Sigmoid colon (tissue), 6 donors: ENCODE measurements at regions not wholly inside any gene's neighbourhood (a gene's known extent, or its start where the extent isn't known, plus 50 kb on each side); places are given as distances from the start of the nearest gene placed in this dataset.
A peak's percentile ranks its signal among the peaks of the same experiment; 100 is the strongest.

Source experiments
- DNase-seq: peaks from one replicate; pipeline ENCODE4 v3.0.0-alpha.2; 2019
- H3K27ac ChIP-seq, 4 donors: fragments of 200-600 bp; sonication (generic); one replicate each; pipeline ENCODE4 v1.5.1; 2016 to 2019; ENCODE audit warnings: mild to moderate bottlenecking in 1 of 4
- H3K27me3 ChIP-seq, 3 donors: fragments of 200-600 bp; sonication (generic); one replicate each; pipeline ENCODE4 v1.5.1; 2019; ENCODE audit warnings: mild to moderate bottlenecking in 1 of 3
- H3K36me3 ChIP-seq, 4 donors: fragments of 200-600 bp; sonication (generic); one replicate each; pipeline ENCODE4 v1.5.1; 2016 to 2019
- H3K4me1 ChIP-seq, 4 donors: fragments of 200-600 bp; sonication (generic); one replicate each; pipeline ENCODE4 v1.5.1; 2017 to 2019
- H3K4me3 ChIP-seq, 4 donors: fragments of 200-600 bp; sonication (generic); one replicate each; pipeline ENCODE4 v1.5.1; 2017 to 2019; ENCODE audit warnings: mild to moderate bottlenecking in 2 of 4, moderate library complexity in 1 of 4
- H3K9me3 ChIP-seq, 4 donors: fragments of 200-600 bp in 3 of 4; sonication (generic) in 3 of 4; one replicate each; pipeline versions ENCODE4 v1.5.1 to v1.6.1; 2013 to 2019
- CTCF ChIP-seq, 4 experiments: fragments of 450-650 bp in 3 of 4; fragments of 200-600 bp in 1 of 4; IDR thresholded peaks; one replicate each; pipeline ENCODE4 v1.5.1; 2016 to 2019; ENCODE audit warnings: antibody characterized with exemption in 4 of 4, mild to moderate bottlenecking in 3 of 4, moderate library complexity in 2 of 4
- EP300 ChIP-seq, 4 donors: sonication (generic); formaldehyde crosslinking; IDR thresholded peaks; one replicate each; pipeline ENCODE4 v1.6.1; 2017; ENCODE audit warnings: antibody characterized with exemption in 4 of 4
- POLR2A ChIP-seq, 2 donors: fragments of 450-650 bp; IDR thresholded peaks; one replicate each; pipeline ENCODE4 v1.6.1; 2016; ENCODE audit warnings: antibody characterized with exemption in 2 of 2, mild to moderate bottlenecking in 2 of 2, moderate library complexity in 2 of 2
- POLR2AphosphoS5 ChIP-seq, 4 donors: sonication (generic); formaldehyde crosslinking; IDR thresholded peaks; one replicate each; pipeline ENCODE4 v1.6.1; 2017; ENCODE audit warnings: antibody characterized with exemption in 4 of 4
- WGBS, 2 donors: extraction: QIAGEN DNeasy Blood & Tissue Kit; methylation state at CpG; one replicate each; pipeline ENCODE4 v1.1.7; 2013; 5-methylcytosine and 5-hydroxymethylcytosine counted together
- intact Hi-C: fragments of 100-400 bp; cut with DNase I; formaldehyde crosslinking; loops from one replicate; pipeline ENCODE4 v1.15.1; 2023
- donor health status: healthy with polysubstance abuse.
- donor health status: healthy.

- no peak overlapping the region for H3K4me3 ChIP-seq
- intact Hi-C loops = no loop called here
- 27 to 49% methylated on average over 1 of the region's 1 CpG for WGBS, 2 donors
- TF ChIP-seq POLR2AphosphoS5 (IDR thresholded peaks at IDR 0.05) (no peak), EP300 (IDR thresholded peaks at IDR 0.05) (no peak), POLR2A (IDR thresholded peaks at IDR 0.05) (no peak), CTCF (IDR thresholded peaks at IDR 0.05) (no peak)
- H3K36me3 ChIP-seq = no peaks in the 10 kb centered on the region
- no peaks in the 10 kb centered on the region for H3K27me3 ChIP-seq
- no peak for DNase-seq
- H3K4me1 ChIP-seq = no peaks in the 10 kb centered on the region
- no peak overlapping the region for H3K27ac ChIP-seq
- H3K9me3 ChIP-seq = peaks cover 0 to 2% (median 0%) of the 10 kb centered on the region in 4 donors
Measured at GRCh38 chr11:42727879-42728278, 583.9 kb upstream of the API5 start.

GRCh38 chr11:42762348-42762747 is 549.4 kb upstream of the API5 start:
- Histone ChIP-seq H3K27ac (no peak overlapping the region), H3K27me3 (no peaks in the 10 kb centered on the region), H3K36me3 (no peaks in the 10 kb centered on the region), H3K4me3 (no peak overlapping the region), H3K4me1 (no peaks in the 10 kb centered on the region), H3K9me3 (no peaks in the 10 kb centered on the region)
- intact Hi-C loops = no loop called here
- 73 to 79% methylated on average over 1 of the region's 1 CpG for WGBS, 2 donors
- DNase-seq = no peak
- no peak for TF ChIP-seq CTCF (IDR thresholded peaks at IDR 0.05)

GRCh38 chr11:42764936-42765335 is 546.9 kb upstream of the API5 start:
- no peaks in the 10 kb centered on the region for H3K9me3 ChIP-seq
- intact Hi-C loops = loop anchor here (5.0 kb wide), 1 partner anchor 512 kb away; no protein-coding TSS in a partner anchor
- 93 to 96% methylated on average over 2 of the region's 2 CpGs for WGBS, 2 donors
- TF ChIP-seq CTCF (IDR thresholded peaks at IDR 0.05) (no peak), POLR2A (IDR thresholded peaks at IDR 0.05) (no peak), EP300 (IDR thresholded peaks at IDR 0.05) (no peak), POLR2AphosphoS5 (IDR thresholded peaks at IDR 0.05) (no peak)
- no peak overlapping the region for H3K4me3 ChIP-seq
- H3K27ac ChIP-seq = no peak overlapping the region
- no peaks in the 10 kb centered on the region for H3K27me3 ChIP-seq
- H3K36me3 ChIP-seq = no peaks in the 10 kb centered on the region
- DNase-seq = no peak
- H3K4me1 ChIP-seq = no peaks in the 10 kb centered on the region

GRCh38 chr11:42768576-42768975 is 543.2 kb upstream of the API5 start:
- TF ChIP-seq EP300 (IDR thresholded peaks at IDR 0.05) (no peak), POLR2A (IDR thresholded peaks at IDR 0.05) (no peak), POLR2AphosphoS5 (IDR thresholded peaks at IDR 0.05) (no peak), CTCF (IDR thresholded peaks at IDR 0.05) (no peak)
- Histone ChIP-seq H3K36me3 (no peaks in the 10 kb centered on the region), H3K9me3 (no peaks in the 10 kb centered on the region), H3K27me3 (no peaks in the 10 kb centered on the region), H3K27ac (no peak overlapping the region), H3K4me3 (no peak overlapping the region), H3K4me1 (no peaks in the 10 kb centered on the region)
- WGBS, 2 donors = 61 to 90% methylated on average over 2 of the region's 2 CpGs
- DNase-seq = no peak
- intact Hi-C loops = loop anchor here (5.0 kb wide), 1 partner anchor 509 kb away; no protein-coding TSS in a partner anchor

- H3K9me3 ChIP-seq = no peaks in the 10 kb centered on the region
- no peak overlapping the region for H3K4me3 ChIP-seq
- H3K27me3 ChIP-seq = no peaks in the 10 kb centered on the region
- H3K36me3 ChIP-seq = no peaks in the 10 kb centered on the region
- 24% methylated on average over 1 of the region's 1 CpG for WGBS, 2 donors
- no peak for DNase-seq
- H3K27ac ChIP-seq = no peak overlapping the region
- no peaks in the 10 kb centered on the region for H3K4me1 ChIP-seq
- TF ChIP-seq CTCF (IDR thresholded peaks at IDR 0.05) (peak in 2 of 4 experiments; percentile 24 to 28), EP300 (IDR thresholded peaks at IDR 0.05) (no peak)
- intact Hi-C loops = no loop called here
Measured at GRCh38 chr11:42770444-42771065, 541.2 kb upstream of the API5 start.
